A673 (cell line): ENCODE measurements at regions not wholly inside any gene's neighbourhood (a gene's known extent, or its start where the extent isn't known, plus 50 kb on each side); places are given as distances from the start of the nearest gene placed in this dataset.

Source experiments
- CTCF ChIP-seq: fragments of 300-800, 200-600 bp; sonication (generic); conservative IDR thresholded peaks from 2 replicates; pipeline ENCODE4 v1.5.1; 2017; ENCODE audit warnings: low read depth, mild to moderate bottlenecking, antibody characterized with exemption, low read length, moderate library complexity, mixed read lengths
- EZH2 ChIP-seq: fragments of 200-600 bp; sonication (generic); IDR thresholded peaks from 2 replicates; pipeline ENCODE4 v1.6.1; 2017; ENCODE audit warnings: borderline replicate concordance, low read depth, mild to moderate bottlenecking, mixed read lengths, antibody characterized with exemption, low read length; ENCODE audit not compliant: poor library complexity, severe bottlenecking

DNA sequence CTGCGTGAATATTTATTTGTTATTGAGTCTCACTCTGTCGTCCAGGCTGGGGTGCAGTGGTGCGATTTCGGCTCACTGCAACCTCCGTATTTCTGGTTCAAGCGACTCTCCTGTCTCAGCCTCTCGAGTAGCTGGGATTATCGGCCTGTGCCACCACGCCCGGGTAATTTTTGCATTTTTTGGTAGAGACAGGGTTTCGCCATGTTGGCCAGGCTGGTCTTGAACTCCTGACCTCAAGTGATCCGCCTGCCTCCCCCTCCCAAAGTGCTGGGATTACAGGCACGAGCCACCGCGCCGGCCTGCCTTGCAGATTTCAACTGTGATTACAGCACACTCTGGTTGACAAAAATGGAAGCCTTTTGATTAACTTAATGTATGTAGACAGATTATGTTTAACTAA is 730.0 kb upstream of the VSTM2A start:
- no peak for TF ChIP-seq CTCF
- no peak for TF ChIP-seq EZH2
